NCI-H2196 treated with DMSO at 0.1 percent for 48 hours (cell line): ENCODE measurements at regions not wholly inside any gene's neighbourhood (a gene's known extent, or its start where the extent isn't known, plus 50 kb on each side); places are given as distances from the start of the nearest gene placed in this dataset.

ENCODE experiments used
- DNase-seq: peaks from one replicate; lab custom pipeline; 2025; ENCODE audit not compliant: unreplicated experiment; lab: John Stamatoyannopoulos, UW

- DNase-seq: no peak
These were observed 127.1 kb upstream of the ANO3 start for GRCh38 chr11:26204839-26205238.

GRCh38 chr11:26219183-26220117, 112.5 kb upstream of the ANO3 start:
- no peak for DNase-seq

- no peak for DNase-seq
These were observed 106.3 kb upstream of the ANO3 start for GRCh38 chr11:26225646-26226045.

- DNase-seq: no peak
These were observed 104.6 kb upstream of the ANO3 start for GRCh38 chr11:26227301-26227746.

GRCh38 chr11:26227883-26228502, 103.9 kb upstream of the ANO3 start:
- DNase-seq: no peak

GRCh38 chr11:26228778-26229177, 103.2 kb upstream of the ANO3 start:
- DNase-seq: no peak

GRCh38 chr11:26229257-26229656, 102.7 kb upstream of the ANO3 start:
- DNase-seq: no peak

- DNase-seq: no peak
These were observed 101.9 kb upstream of the ANO3 start for GRCh38 chr11:26229981-26230380.

- no peak for DNase-seq
These were observed 100.7 kb upstream of the ANO3 start for GRCh38 chr11:26231252-26231661.

- no peak for DNase-seq
These were observed 97.5 kb upstream of the ANO3 start for GRCh38 chr11:26234451-26234850.

GRCh38 chr11:26243426-26243825, 88.5 kb upstream of the ANO3 start:
- no peak for DNase-seq

- DNase-seq: no peak
These were observed 87.7 kb upstream of the ANO3 start for GRCh38 chr11:26244207-26244606.

GRCh38 chr11:26245046-26245445, 86.9 kb upstream of the ANO3 start:
- DNase-seq: no peak

GRCh38 chr11:26247340-26247739, 84.6 kb upstream of the ANO3 start:
- no peak for DNase-seq

- DNase-seq: no peak
These were observed 83.3 kb upstream of the ANO3 start for GRCh38 chr11:26248661-26249060.

GRCh38 chr11:26254378-26254777, 77.6 kb upstream of the ANO3 start:
- no peak for DNase-seq

- DNase-seq: no peak
These were observed 68.2 kb upstream of the ANO3 start for GRCh38 chr11:26263769-26264168.

- no peak for DNase-seq
These were observed 67.7 kb upstream of the ANO3 start for GRCh38 chr11:26264266-26264665.

- DNase-seq: no peak
These were observed 62.8 kb upstream of the ANO3 start for GRCh38 chr11:26268980-26269660.

- DNase-seq: no peak
These were observed 60.3 kb upstream of the ANO3 start for GRCh38 chr11:26271666-26272065.

GRCh38 chr11:26276798-26277424, 55.0 kb upstream of the ANO3 start:
- peak; percentile 16 for DNase-seq
